AG09309 (cell line): ENCODE measurements at regions not wholly inside any gene's neighbourhood (a gene's known extent, or its start where the extent isn't known, plus 50 kb on each side); places are given as distances from the start of the nearest gene placed in this dataset.

Experiments
- DNase-seq: peaks from one replicate; pipeline ENCODE4 v3.0.0-alpha.2; 2010; ENCODE audit warnings: low read depth
- H3K4me3 ChIP-seq: 2 replicates; pipeline ENCODE4 v1.5.1; 2011; ENCODE audit warnings: mild to moderate bottlenecking, low read depth, low read length, moderate library complexity; ENCODE audit not compliant: control insufficient read depth
- TF ChIP-seq, protein P1 (sequence below): IDR thresholded peaks from 2 replicates; pipeline ENCODE4 v1.5.1; 2011; ENCODE audit warnings: mild to moderate bottlenecking, low read depth, low read length, inconsistent platforms; ENCODE audit not compliant: insufficient read depth, control insufficient read depth; ENCODE audit errors: missing control alignments

DNA sequence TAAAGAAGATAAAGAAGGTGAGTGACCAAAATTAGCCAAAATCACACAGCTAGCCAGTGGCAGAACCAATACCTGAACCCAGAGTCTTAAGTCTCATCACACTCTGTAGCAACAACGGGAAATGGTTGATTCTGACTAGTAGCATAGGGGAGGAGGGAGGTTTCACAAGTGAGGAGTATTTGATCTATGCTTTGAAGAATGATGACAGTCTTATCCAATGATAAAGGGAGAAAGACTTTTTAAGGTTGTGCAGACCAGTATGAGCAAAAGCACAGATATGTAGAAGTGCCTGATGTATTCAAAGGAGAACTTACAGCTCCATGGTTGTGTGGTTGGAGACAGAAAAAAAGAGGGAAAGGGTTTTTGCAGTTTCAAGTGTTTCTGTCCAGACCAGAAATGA is 50.7 kb upstream of the LINC00305 start:
- no peak for DNase-seq
- TF ChIP-seq, protein P1, sequence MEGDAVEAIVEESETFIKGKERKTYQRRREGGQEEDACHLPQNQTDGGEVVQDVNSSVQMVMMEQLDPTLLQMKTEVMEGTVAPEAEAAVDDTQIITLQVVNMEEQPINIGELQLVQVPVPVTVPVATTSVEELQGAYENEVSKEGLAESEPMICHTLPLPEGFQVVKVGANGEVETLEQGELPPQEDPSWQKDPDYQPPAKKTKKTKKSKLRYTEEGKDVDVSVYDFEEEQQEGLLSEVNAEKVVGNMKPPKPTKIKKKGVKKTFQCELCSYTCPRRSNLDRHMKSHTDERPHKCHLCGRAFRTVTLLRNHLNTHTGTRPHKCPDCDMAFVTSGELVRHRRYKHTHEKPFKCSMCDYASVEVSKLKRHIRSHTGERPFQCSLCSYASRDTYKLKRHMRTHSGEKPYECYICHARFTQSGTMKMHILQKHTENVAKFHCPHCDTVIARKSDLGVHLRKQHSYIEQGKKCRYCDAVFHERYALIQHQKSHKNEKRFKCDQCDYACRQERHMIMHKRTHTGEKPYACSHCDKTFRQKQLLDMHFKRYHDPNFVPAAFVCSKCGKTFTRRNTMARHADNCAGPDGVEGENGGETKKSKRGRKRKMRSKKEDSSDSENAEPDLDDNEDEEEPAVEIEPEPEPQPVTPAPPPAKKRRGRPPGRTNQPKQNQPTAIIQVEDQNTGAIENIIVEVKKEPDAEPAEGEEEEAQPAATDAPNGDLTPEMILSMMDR = no peak
- H3K4me3 ChIP-seq = no peak overlapping the region
